ENCODE measurements at regions not wholly inside any gene's neighbourhood (a gene's known extent, or its start where the extent isn't known, plus 50 kb on each side); places are given as distances from the start of the nearest gene placed in this dataset.

GRCh38 chr5:136631186-136631585, 265.8 kb upstream of the TRPC7 start:
- no peak for DNase-seq (ENCODE audit: low read depth)
- TF ChIP-seq, protein P1, sequence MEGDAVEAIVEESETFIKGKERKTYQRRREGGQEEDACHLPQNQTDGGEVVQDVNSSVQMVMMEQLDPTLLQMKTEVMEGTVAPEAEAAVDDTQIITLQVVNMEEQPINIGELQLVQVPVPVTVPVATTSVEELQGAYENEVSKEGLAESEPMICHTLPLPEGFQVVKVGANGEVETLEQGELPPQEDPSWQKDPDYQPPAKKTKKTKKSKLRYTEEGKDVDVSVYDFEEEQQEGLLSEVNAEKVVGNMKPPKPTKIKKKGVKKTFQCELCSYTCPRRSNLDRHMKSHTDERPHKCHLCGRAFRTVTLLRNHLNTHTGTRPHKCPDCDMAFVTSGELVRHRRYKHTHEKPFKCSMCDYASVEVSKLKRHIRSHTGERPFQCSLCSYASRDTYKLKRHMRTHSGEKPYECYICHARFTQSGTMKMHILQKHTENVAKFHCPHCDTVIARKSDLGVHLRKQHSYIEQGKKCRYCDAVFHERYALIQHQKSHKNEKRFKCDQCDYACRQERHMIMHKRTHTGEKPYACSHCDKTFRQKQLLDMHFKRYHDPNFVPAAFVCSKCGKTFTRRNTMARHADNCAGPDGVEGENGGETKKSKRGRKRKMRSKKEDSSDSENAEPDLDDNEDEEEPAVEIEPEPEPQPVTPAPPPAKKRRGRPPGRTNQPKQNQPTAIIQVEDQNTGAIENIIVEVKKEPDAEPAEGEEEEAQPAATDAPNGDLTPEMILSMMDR (IDR thresholded peaks at IDR 0.05; ENCODE audit: low read depth, low read length, missing control alignments), result no peak

GRCh38 chr5:136629125-136629792, 263.9 kb upstream of the TRPC7 start:
- TF ChIP-seq, protein P1 (IDR thresholded peaks at IDR 0.05; ENCODE audit: low read depth, low read length, missing control alignments), result no peak
- H3K4me3 ChIP-seq (ENCODE audit: low read depth, low read length), result no peak overlapping the region
- DNase-seq (ENCODE audit: low read depth), result no peak

More at GRCh38 chr5:136631186-136631585, 265.8 kb upstream of the TRPC7 start:
- no peak overlapping the region for H3K4me3 ChIP-seq (ENCODE audit: low read depth, low read length)

DNA sequence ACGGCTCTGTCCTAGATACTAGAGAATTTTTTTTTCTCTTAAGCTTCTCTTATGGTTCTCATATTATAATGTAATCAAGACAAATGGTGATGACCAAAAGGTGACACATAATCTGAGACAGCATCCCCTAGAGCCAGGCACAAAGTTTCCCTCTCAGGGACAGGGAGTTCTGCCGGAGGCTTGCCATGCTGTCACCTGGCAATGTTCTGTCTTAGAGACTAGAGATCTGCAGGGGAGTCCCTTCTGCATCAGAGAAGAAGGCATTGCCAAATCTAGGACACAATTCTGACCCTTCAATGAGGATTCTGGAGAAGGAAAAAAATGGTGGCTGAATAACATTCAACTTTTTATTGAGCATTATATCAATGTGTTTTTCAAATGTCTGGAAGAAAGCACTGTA, 261.2 kb upstream of the TRPC7 start:
- TF ChIP-seq, protein P1 (IDR thresholded peaks at IDR 0.05; ENCODE audit: low read depth, low read length, missing control alignments), result no peak
- DNase-seq (ENCODE audit: low read depth), result no peak
- H3K4me3 ChIP-seq (ENCODE audit: low read depth, low read length), result no peak overlapping the region

DNA sequence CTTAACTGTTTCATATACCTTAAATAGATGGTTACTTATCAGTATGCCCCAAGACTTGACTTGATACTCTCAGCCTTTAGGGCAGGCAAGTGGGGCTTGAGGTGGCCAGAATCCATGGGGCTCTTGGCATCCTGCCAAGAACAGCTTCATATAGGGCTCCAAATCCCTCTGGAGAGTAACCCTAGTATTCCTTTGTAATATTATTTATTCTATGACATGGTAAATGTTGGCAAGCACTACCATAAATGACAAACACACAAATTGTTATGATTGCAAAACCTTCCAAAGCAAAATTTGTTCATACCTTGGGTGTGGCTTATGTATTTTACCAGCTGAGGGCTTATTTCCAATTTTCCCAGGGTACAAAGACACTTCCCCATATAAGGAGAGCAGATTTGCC, 257.4 kb upstream of the TRPC7 start:
- no peak overlapping the region for H3K4me3 ChIP-seq (ENCODE audit: low read depth, low read length)
- TF ChIP-seq, protein P1 (IDR thresholded peaks at IDR 0.05; ENCODE audit: low read depth, low read length, missing control alignments), result no peak
- no peak for DNase-seq (ENCODE audit: low read depth)

- no peak overlapping the region for H3K4me3 ChIP-seq (ENCODE audit: low read depth, low read length)
- TF ChIP-seq, protein P1 (IDR thresholded peaks at IDR 0.05; ENCODE audit: low read depth, low read length, missing control alignments), result no peak
- DNase-seq (ENCODE audit: low read depth), result no peak
These were observed 256.4 kb upstream of the TRPC7 start for GRCh38 chr5:136621743-136622142.

- DNase-seq (ENCODE audit: low read depth), result no peak
- H3K4me3 ChIP-seq (ENCODE audit: low read depth, low read length), result no peak overlapping the region
- TF ChIP-seq, protein P1 (IDR thresholded peaks at IDR 0.05; ENCODE audit: low read depth, low read length, missing control alignments), result no peak
These were observed 255.3 kb upstream of the TRPC7 start for GRCh38 chr5:136620621-136621020.

- no peak overlapping the region for H3K4me3 ChIP-seq (ENCODE audit: low read depth, low read length)
- no peak for DNase-seq (ENCODE audit: low read depth)
- TF ChIP-seq, protein P1 (IDR thresholded peaks at IDR 0.05; ENCODE audit: low read depth, low read length, missing control alignments), result no peak
These were observed 254.7 kb upstream of the TRPC7 start for GRCh38 chr5:136620016-136620419.
